GM12878 (cell line): ENCODE measurements at regions not wholly inside any gene's neighbourhood (a gene's known extent, or its start where the extent isn't known, plus 50 kb on each side); places are given as distances from the start of the nearest gene placed in this dataset.

Experiments
- CTCF ChIP-seq, 3 experiments: IDR thresholded peaks in 2 of 3; conservative IDR thresholded peaks in 1 of 3; 2 replicates each; pipeline ENCODE4 v1.5.1; 2011; ENCODE audit warnings: low read depth in 3 of 3, low read length in 3 of 3, mild to moderate bottlenecking in 3 of 3, control low read depth in 2 of 3, moderate library complexity in 2 of 3, inconsistent platforms in 1 of 3, mixed read lengths in 1 of 3; ENCODE audit not compliant: control insufficient read depth in 2 of 3, insufficient read depth in 1 of 3; ENCODE audit errors: extremely low read depth in 1 of 3
- DPF2 ChIP-seq: fragments of 450-650 bp; IDR thresholded peaks from 2 replicates; pipeline ENCODE4 v1.6.1; 2017; ENCODE audit warnings: mild to moderate bottlenecking
- E2F4 ChIP-seq: IDR thresholded peaks from 2 replicates; pipeline ENCODE4 v1.6.1; 2012; ENCODE audit warnings: low read depth, low read length, improper control_type of control experiment
- E2F8 ChIP-seq: fragments of 450-650 bp; IDR thresholded peaks from 2 replicates; pipeline ENCODE4 v1.6.1; 2018; ENCODE audit warnings: mild to moderate bottlenecking, low read depth, moderate library complexity; ENCODE audit not compliant: partially characterized antibody
- GATAD2B ChIP-seq: fragments of 450-650 bp; conservative IDR thresholded peaks from 2 replicates; pipeline ENCODE4 v1.6.1; 2017; ENCODE audit warnings: low read depth, mild to moderate bottlenecking, moderate library complexity
- KAT2A ChIP-seq: conservative IDR thresholded peaks from 2 replicates; pipeline ENCODE4 v1.6.1; 2011; ENCODE audit warnings: low read depth, low read length; ENCODE audit not compliant: control insufficient read depth
- POLR2A ChIP-seq: IDR thresholded peaks from 2 replicates; pipeline ENCODE4 v1.6.1; 2011; ENCODE audit warnings: low read depth, mild to moderate bottlenecking, low read length
- POLR2AphosphoS5 ChIP-seq: IDR thresholded peaks from 2 replicates; pipeline ENCODE4 v1.6.1; 2011; ENCODE audit warnings: mild to moderate bottlenecking, low read length, inconsistent platforms
- TCF12 ChIP-seq: IDR thresholded peaks from 2 replicates; pipeline ENCODE4 v1.6.1; 2011; ENCODE audit warnings: low read depth, mild to moderate bottlenecking, low read length

- TF ChIP-seq CTCF (IDR thresholded peaks at IDR 0.05 in 2 of 3, conservative IDR thresholded peaks at IDR 0.05 in 1 of 3; ENCODE audit: control insufficient read depth in 2 of 3, extremely low read depth in 1 of 3, insufficient read depth in 1 of 3, low read depth in 3 of 3, low read length in 3 of 3) (no peak), E2F8 (no peak), POLR2AphosphoS5 (no peak), GATAD2B (no peak), POLR2A (no peak), TCF12 (no peak), DPF2 (no peak), E2F4 (no peak), KAT2A (no peak)
These were observed 444.4 kb upstream of the ZNF507 start for GRCh38 chr19:31900991-31901390.
